ENCODE measurements at regions not wholly inside any gene's neighbourhood (a gene's known extent, or its start where the extent isn't known, plus 50 kb on each side); places are given as distances from the start of the nearest gene placed in this dataset.
"Not testable (repeated sequence)": the region's sequence is repeated elsewhere in the genome, so short reads cannot be mapped to it uniquely, and the experiment has no call there.

DNA sequence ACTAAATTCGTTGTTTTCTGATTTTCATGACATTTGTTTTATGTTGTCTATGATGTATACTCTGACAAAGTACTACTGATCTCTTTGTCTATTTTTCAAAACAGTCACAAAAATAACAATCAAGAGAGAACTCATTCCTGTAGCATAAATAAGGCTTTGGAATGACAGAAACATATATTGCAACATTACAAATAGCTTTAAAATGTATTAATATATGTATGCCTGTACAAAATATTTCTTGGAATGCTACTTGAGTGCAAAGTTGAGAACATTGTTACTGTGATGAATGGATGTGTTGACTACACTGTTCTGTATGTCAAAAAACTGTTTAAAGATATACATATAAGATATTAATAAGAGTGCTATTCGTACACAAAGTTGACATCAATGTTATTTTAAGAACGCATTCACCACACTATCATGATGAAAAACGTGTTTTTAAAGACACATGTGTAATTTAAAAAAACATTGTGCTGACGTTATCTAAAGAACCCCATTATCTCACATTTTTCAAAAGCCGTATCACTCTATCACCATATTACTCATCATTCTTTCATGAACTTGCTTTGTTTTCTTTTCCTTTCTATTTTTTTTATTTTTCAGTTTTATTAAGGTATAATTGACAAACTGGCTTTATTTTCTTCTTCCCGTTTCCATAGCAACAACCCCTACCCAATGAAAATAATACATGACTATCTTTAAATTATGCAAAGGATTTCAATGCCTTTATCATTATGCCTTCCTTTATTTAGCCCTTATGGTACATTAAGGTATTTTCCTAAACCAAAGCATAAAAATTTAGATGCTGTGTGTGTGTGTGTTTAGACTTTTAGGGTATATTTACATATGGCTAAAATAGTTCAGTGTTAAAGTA is 918.8 kb downstream of the SLITRK1 start:
- DNase-seq (ENCODE audit: low read depth, low spot score): no peak

DNA sequence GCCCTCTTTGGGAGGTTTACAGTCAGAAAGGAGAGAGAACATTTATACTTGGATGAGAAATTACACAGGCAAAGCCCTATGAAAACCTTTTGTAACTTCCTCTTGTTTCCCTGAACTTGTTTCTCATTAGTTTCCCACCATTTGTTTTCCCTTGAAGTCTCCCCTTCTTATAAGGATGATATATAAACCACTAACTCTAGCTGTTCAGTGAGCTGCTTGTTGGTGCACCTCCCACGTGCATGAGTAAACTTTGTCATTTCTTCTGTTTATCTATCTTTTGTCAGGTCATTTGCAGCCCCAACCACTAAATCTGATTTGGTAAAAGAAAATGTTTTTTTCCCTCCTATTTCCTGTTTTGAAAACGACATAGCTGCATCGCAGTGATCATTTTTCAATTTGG is 919.9 kb downstream of the SLITRK1 start:
- DNase-seq (ENCODE audit: low read depth, low spot score): no peak

DNA sequence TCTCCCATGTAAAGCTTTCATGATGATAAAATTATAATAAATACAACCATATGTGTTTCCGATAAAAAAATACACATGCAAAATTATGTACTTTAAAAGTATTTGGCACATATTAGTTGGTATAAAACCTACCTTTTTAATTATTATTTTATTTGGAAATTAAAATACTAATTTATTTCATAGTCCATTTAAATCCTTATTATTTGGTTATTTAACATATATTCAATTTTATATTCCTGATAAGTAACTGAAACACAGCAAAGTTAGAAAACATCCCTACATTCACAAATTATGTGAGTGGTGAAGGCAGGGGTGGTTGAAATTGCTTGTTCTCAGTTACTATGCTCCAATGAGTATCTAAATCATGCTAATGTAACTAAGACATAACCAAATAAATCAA is 920.5 kb downstream of the SLITRK1 start:
- DNase-seq (ENCODE audit: low read depth, low spot score): no peak

DNA sequence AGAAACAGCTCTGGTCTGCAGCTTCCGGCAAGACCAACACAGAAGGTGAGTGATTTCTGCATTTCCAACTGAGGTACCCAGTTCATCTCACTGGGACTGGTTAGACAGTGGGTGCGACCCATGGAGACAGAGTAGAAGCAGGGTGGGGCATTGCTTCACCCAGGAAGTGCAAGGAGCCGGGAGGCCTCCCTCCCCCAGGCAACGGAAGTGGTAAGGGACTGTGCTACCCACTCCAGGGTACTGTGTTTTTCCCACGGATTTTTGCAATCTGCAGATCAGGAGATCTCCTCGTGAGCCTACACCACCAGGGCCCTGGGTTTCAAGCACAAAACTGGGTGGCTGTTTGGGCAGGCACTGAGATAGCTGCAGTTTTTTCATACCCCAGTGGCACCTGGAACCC is 929.9 kb downstream of the SLITRK1 start:
- not testable (repeated sequence) for DNase-seq (ENCODE audit: low read depth, low spot score)

DNA sequence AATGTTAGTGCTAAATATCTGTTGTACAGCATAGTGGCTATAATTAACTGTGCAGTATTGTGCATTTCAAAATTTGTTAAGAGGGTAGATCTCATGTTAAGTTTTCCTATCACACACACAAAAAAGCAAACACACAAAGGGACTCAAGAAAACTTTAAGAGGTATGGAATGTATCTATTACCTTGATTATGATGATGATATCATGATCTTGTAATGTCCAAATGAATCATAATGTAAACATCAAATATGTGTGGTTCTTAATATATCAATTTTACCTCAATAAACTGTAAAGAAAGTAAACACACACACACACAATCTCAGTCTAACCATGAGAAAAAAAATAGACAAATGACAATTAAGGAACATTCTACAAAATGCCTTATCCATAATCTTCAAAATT is 934.6 kb downstream of the SLITRK1 start:
- no peak for DNase-seq (ENCODE audit: low read depth, low spot score)

DNA sequence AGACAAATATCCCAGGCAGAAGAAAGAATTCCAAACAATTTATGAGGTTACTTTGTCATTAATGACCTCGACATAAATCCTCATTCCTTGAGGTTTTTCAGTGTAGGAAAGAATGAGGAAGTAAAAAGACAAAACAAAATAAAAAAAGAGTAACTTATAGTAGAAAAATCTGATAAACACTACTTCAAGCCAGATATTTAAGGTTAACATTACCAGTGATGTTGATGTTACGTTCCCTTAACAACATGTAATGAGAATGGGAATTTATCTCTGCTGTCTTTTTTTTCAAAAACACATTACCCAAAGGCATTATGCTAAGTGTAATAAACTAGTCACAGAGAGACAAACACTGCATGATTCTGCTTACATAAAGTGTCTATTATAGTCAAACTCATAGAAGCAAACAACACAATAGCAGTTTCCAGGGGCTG is 935.1 kb downstream of the SLITRK1 start:
- DNase-seq (ENCODE audit: low read depth, low spot score): no peak

DNA sequence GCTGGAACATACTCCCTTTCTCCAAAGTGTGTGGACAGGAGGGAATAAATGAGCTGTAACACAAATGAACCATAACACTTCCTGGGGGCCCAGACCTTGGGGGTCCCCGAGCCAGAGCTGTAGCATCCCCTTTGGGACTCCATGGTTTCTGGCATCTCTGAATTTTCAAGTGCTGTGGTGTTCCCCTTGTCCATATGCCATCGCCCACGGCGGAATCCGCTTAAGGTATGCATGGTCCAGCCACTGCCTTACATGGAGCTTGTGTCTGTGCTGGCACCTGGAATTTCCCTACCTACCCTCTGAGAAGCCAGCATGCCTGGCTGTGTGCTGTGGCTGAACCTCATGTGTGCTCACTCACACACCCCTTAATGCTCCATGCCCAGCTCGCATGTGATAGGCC is 943.6 kb downstream of the SLITRK1 start:
- no peak for DNase-seq (ENCODE audit: low read depth, low spot score)

DNA sequence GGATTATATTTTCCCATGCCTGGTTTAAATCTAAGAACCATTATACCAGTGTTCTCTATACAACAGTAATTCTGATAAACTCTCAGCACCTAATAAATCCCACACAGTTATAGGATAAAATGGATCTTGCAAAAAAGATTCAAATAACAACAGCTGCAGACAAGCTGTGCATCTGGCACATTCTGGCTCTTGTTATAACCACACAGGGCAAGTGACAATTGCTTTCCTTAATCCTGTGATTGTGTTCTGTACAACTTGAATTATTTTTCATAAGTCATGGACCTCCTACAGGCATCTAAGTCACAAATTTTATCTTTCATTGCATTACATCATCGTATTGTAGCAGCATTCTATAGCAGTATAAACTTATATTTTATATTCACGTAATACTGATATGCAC is 948.3 kb downstream of the SLITRK1 start:
- no peak for DNase-seq (ENCODE audit: low read depth, low spot score)

DNA sequence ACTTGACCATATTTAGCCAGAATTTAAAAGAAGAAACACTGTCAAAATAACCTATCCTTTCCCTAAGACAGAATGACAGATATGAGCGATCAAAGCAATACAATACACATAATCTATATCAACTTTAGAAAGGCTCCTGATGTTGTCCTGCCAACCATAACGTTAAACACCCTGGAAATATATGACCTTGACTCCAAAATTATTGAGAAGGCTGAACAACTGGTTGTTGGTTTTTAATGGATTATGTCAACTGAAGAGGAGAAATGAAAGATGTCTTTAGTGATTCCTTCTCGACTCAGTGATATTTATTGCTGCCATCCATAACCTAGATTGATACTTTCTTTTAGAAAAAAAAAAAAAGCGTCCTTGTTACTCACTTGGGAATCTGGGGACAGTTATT is 957.2 kb downstream of the SLITRK1 start:
- DNase-seq (ENCODE audit: low read depth, low spot score): no peak

DNA sequence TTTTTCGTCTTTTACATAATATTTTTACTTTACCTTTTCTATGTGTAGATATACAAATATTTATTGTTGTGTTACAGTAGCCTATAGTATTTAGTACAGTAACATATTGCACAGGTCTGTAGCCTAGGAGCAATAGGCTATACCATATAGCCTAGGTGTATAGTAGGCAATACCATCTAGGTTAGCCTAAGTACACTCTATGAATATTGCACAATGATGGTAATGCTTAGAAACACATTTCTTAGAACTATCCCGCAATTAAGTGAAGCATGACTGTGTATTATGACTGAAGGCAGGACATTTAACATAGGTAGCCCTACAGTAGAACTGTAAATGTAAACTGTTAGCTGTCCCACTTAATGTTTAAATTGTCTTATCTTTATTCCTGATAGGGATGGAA is 964.3 kb downstream of the SLITRK1 start:
- no peak for DNase-seq (ENCODE audit: low read depth, low spot score)

DNA sequence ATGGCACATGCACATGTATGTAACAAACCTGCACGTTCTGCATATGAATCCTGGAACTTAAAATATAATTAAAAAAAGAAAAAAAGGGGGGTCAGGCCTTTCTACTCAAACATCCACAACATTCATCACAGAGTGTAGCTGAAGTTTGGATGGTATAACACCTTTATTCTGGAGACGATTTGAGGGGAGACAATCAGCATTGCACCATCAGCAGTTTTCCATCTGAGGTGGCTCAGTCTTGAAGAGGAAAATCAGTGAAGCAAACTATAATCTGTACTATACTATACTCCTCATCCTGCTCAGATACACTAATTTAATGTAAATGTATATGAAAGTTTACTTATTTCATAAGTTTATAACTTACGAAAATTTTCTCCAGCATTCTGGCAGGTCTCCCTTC is 969.7 kb downstream of the SLITRK1 start:
- DNase-seq (ENCODE audit: low read depth, low spot score): no peak

DNA sequence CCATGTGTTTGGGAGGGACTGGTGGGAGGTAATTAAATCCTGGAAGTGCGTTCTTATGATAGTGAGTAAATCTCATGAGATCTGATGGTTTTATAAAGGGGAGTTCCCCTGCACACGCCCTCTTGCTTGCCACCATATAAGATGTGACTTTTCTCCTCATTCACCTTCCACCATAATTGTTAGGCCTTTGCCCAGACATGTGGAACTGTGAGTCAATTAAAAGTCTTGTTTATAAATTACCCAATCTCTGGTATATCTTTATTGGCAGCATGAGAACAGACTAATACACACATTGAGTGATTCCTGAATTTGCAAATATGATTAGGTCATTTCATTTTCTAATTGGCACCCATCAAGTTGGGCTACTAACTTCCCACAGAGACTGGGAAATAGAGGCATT is 977.2 kb downstream of the SLITRK1 start:
- DNase-seq (ENCODE audit: low read depth, low spot score): no peak

DNA sequence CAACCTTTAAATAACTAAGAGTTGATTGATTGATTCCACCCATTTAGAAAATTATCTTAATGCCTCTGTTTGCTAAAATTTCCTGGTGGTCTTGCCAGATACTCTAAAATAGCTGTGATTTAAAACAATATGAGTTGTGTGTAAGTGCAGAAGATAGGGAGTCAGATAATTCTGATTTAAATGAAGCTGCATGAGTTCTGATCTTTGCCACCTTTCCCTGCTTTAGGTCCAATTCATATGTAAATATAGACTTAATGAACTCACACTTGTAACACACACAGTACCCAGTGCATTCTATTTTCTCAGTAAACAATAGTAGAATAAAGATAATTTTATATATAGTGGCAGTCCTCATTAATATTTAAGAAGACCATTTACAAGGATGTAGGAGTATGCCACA is 981.8 kb downstream of the SLITRK1 start:
- no peak for DNase-seq (ENCODE audit: low read depth, low spot score)

DNA sequence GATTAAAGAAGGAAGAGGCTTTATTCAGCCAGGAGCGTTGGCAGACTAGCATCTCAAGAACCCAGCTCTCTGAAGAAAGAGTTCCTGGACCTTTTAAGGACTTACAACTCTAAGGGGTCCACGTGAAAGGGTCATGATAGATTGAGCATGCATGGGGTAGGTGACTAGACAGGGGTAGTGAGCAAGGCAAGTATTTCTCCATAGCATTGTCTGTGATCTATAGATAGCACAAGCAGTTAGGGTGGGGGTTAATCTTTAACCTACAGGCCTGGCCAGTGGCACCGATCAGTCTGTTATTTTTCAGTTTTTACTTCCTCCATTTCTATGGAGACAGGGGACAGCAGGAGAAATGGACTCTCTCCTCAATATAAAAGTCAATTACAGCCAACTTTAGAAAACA is 983.7 kb downstream of the SLITRK1 start:
- DNase-seq (ENCODE audit: low read depth, low spot score): no peak

DNA sequence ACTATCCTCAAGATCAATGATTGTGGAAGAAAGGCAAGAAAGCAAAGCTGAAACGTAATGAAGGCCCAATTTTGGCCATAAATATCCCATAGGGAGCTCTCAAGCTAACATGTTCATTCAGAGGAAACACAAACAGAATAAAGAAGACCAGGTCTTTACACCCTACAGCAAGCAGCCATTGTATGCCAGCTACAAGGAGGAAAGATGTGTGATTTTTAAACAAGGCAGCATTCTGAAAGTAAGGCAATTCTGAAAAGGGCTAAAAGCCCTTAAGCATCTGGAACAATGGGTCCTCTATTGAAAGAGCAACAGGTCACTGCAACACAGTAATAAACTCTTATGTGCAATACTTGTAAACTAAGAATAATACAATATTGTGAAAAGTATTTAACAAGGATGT is 1002.4 kb downstream of the SLITRK1 start:
- DNase-seq (ENCODE audit: low read depth, low spot score): no peak

DNA sequence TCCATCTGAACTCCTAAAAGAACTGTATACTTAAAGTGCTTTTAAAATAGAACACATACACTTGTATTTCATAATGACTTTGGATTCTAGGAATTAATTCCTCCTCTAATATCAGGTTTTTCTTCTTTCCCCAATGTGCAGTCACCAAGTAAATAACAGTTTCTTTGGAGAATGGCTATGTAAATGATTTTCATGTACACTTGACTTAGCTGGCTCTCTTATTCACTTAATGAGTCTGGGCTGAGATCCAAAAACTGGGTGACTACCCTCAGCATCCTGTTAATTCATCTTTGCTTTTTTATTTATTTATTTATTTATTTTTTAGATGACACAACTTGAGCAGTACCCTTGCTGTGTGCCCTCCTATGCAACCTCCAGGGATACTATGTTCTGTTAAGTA is 1003.7 kb downstream of the SLITRK1 start:
- DNase-seq (ENCODE audit: low read depth, low spot score): no peak

DNA sequence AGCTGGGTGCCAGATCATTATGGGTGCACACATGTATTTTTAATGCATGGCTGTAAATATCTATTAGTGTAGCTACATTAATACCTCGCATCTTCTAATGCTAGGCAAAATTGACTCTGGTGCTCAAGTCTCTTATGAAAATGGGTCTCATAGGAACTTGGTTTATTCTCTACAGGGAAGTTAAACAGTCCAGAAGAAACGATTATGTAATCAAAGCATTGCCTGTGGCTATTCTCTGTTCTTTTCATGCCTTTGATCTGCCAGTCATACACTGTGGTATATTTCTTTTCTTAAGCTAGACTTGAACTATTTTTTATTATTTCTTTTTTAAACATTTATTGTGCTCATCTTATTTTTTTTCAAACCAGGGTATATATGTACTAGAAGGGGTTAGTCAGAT is 1015.0 kb downstream of the SLITRK1 start:
- no peak for DNase-seq (ENCODE audit: low read depth, low spot score)

DNA sequence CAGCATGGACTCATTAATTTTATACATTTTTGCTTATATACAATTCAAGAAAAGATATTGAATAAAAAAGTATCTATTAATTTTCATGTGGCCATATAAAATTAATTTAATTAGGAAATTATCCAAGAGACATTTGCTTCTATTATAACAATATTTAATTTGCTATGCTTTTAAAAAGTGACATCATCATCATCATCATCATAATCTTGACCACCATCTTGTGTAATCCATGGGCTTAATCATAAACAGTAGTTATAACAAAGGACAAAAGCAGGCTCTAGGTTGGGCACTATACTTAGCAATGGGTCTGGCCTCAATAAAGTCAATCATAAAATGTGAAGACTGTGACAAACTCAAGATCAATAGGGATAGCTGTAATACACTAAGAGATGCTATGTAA is 1031.6 kb downstream of the SLITRK1 start:
- no peak for DNase-seq (ENCODE audit: low read depth, low spot score)

DNA sequence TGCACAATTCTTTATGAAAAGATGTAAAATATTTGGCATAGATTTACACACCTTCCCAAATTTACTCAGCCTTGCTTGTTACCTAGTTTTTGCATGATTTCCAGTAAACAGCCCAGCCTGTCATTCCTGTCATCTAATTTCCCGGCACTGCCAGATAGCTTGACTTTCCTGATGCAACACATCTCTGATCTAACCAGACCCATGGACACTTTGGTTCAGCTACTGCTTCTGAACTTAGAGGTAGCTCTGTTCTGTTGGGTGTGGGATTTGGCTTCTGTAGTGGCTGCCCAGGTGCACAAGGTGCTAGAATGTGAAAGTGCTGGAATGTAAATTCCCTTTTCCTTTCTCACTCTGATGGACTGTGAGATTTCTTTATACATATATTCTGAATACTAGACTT is 1033.5 kb downstream of the SLITRK1 start:
- DNase-seq (ENCODE audit: low read depth, low spot score): no peak

DNA sequence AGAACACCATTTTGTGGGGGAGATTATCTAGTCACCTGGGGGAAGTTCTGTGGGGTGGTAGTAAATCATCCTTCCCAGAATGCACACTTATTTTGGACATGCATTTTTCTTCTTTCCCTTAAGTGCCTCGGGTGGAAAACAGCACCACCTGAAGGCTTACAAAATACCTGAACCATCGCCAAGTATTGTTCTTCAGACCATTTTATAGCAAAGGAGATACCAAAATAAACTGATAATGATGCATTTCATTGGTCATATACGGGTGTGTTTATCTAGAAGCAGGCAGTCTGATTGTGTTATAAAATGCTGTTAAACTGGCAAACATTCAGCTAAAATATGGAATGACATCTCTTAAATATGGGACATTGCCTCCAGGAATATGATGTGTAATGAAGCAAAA is 1034.7 kb downstream of the SLITRK1 start:
- DNase-seq (ENCODE audit: low read depth, low spot score): no peak

DNA sequence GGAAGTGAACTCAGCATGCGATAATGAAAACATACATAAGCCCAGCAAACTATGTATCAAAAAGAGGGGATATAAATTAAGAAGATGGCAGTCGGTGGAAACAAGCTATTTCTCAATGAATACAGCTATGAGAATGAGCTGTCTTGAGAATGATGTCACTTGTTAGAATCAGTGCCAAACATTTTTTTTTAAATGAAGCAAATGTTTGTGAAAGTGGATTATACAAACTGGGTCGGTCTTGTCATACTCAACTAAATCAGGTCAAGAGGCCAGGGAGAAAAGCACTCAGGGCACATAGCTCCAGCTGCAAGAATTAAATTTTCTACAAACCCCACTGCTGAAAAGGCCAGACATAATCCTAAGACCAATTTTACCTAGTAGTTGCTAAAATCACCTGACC is 1048.4 kb downstream of the SLITRK1 start:
- no peak for DNase-seq (ENCODE audit: low read depth, low spot score)

DNA sequence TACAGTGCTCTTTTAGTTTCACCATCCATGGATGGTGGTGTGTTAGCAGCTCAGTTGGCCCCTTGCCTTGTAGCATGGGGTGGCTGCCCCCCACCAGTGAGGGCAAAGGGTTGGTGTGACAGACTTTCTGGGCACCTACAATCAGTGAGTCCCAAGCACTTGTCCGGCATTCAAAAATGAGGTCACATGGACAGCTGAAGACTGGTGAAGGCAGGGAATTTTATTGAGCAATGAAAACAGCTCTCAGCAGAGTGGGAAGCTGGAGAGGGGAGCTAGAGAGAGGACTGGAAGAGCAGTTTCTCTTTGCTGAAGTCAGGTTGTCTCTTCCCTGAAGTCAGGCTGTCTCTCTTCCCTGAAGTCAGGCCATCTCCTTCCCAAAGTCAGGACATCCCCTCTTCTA is 1053.2 kb downstream of the SLITRK1 start:
- no peak for DNase-seq (ENCODE audit: low read depth, low spot score)

DNA sequence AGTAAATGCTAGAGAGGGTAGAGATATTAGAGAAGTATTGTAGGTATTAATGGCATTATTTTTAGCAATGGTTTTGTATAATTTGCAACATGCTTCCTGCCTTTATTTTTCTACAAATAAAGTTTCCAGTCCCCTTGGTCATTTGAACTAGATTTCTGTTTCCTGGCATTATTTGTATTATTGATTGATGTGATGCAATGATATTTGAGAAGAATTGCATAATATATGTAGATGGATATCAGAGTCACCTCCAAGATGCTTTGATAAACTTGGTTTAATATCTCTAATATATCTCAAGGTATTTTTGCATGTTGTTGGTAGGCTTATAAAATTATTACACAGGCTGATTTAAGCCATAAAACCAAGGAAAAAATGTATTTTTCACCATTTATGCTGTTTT is 1054.5 kb downstream of the SLITRK1 start:
- DNase-seq (ENCODE audit: low read depth, low spot score): no peak

DNA sequence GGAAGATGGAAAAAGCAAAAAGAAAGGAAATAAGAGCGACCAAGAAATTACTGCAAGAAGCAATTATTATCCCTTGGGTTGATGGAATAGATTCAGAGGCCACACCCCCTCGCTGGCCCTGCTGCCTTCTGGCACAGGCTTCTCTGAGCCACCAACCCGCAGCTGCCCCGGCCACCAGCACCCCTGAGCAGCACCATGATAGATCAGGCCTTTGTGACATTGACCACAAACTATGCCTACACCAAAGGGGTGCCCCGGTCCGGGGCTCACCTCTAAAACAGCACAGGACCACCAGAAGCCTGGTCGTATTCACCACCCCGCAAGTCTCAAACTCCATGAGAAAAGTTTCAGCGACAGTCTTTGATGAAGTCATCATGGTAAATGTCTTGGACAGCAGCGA is 1059.3 kb downstream of the SLITRK1 start:
- DNase-seq (ENCODE audit: low read depth, low spot score): no peak
